Ishikawa (cell line): ENCODE measurements at regions not wholly inside any gene's neighbourhood (a gene's known extent, or its start where the extent isn't known, plus 50 kb on each side); places are given as distances from the start of the nearest gene placed in this dataset.

Experiments used
- CEBPB ChIP-seq: IDR thresholded peaks from 2 replicates; pipeline ENCODE4 v1.6.1; 2012
- CREB1 ChIP-seq: IDR thresholded peaks from 2 replicates; pipeline ENCODE4 v1.6.1; 2012; ENCODE audit warnings: low read depth
- EGR1 ChIP-seq: IDR thresholded peaks from 2 replicates; pipeline ENCODE4 v1.6.1; 2012
- FOXM1 ChIP-seq: IDR thresholded peaks from 2 replicates; pipeline ENCODE4 v1.6.1; 2012; ENCODE audit warnings: low read depth, borderline replicate concordance
- RAD21 ChIP-seq: IDR thresholded peaks from 2 replicates; pipeline ENCODE4 v1.6.1; 2012; ENCODE audit warnings: low read depth
- TEAD4 ChIP-seq: IDR thresholded peaks from 2 replicates; pipeline ENCODE4 v1.6.1; 2012

GRCh38 chr18:56306797-56307196 lies 331.6 kb downstream of the TXNL1 start:
- TF ChIP-seq RAD21: no peak
- no peak for TF ChIP-seq CEBPB
- no peak for TF ChIP-seq FOXM1
- TF ChIP-seq TEAD4: no peak
- TF ChIP-seq CREB1: no peak
- no peak for TF ChIP-seq EGR1
